Psoas muscle (tissue), 7 donors: ENCODE measurements at regions not wholly inside any gene's neighbourhood (a gene's known extent, or its start where the extent isn't known, plus 50 kb on each side); places are given as distances from the start of the nearest gene placed in this dataset.

Experiments
- ATAC-seq, 4 donors: fragments of 200-7000 bp; cut with Tn5 transposase; one replicate each; pipeline ENCODE4 v1.9.1; 2020; ENCODE audit warnings: moderate library complexity in 3 of 4, mild to moderate bottlenecking in 2 of 4
- DNase-seq, 2 donors: peaks; one replicate each; pipeline ENCODE4 v3.0.0-alpha.2; 2020
- H3K27ac ChIP-seq: fragments of 200-600 bp; one replicate; pipeline ENCODE4 v1.8.0; 2022
- H3K27me3 ChIP-seq, 3 donors: fragments of 200-600 bp in 1 of 3; one replicate each; pipeline versions ENCODE4 v1.6.1 to v1.8.0; 2013 to 2022; ENCODE audit warnings: low read length in 2 of 3, mild to moderate bottlenecking in 2 of 3, moderate library complexity in 1 of 3; ENCODE audit not compliant: insufficient read depth in 3 of 3
- H3K36me3 ChIP-seq, 2 donors: fragments of 200-600 bp in 1 of 2; one replicate each; pipeline versions ENCODE4 v1.6.1 to v1.8.0; 2013 to 2022; ENCODE audit warnings: low read depth in 1 of 2, mild to moderate bottlenecking in 1 of 2, moderate library complexity in 1 of 2; ENCODE audit not compliant: insufficient read depth in 1 of 2
- H3K4me1 ChIP-seq: fragments of 200-600 bp; one replicate; pipeline ENCODE4 v1.8.0; 2022
- H3K4me3 ChIP-seq: fragments of 200-600 bp; one replicate; pipeline ENCODE4 v1.8.0; 2022; ENCODE audit warnings: mild to moderate bottlenecking
- H3K9me3 ChIP-seq: fragments of 200-600 bp; one replicate; pipeline ENCODE4 v1.8.0; 2022
- CTCF ChIP-seq: fragments of 200-600 bp; IDR thresholded peaks from one replicate; pipeline ENCODE4 v1.8.0; 2022; ENCODE audit warnings: antibody characterized with exemption
- WGBS, 3 donors: extraction: QIAGEN DNeasy Blood & Tissue Kit; methylation state at CpG; one replicate each; pipeline versions ENCODE4 v1.1.6 to v1.1.7; 2013; 5-methylcytosine and 5-hydroxymethylcytosine counted together
- intact Hi-C, 2 donors: fragments of 100-400 bp; cut with DNase I; formaldehyde crosslinking; loops; one replicate each; pipeline versions ENCODE4 v1.11.0 to v1.14.2; 2022
- donor health status: healthy with polysubstance abuse.
- donor health status: DM: no; HTN: no; CAD: no; lungs with moderate emphysema.
- donor health status: Bipolar disorder and iron deficiency.
- donor health status: healthy.
- donor health status: DM: yes; HTN: yes; CAD: no.
- donor health status: DM: no; HTN: no; CAD: no.
- donor health status: DM: yes; HTN: yes; CAD: no.

GRCh38 chr10:130658687-130659290 is 522.6 kb downstream of the GLRX3 start:
- DNase-seq (no peak), ATAC-seq (no peak)
- H3K4me3 ChIP-seq, result no peak overlapping the region
- H3K27ac ChIP-seq, result no peak overlapping the region
- H3K36me3 ChIP-seq, result no peaks in the 10 kb centered on the region
- intact Hi-C loops, result no loop called here
- TF ChIP-seq CTCF, result no peak
- WGBS, 3 donors, result 84 to 88% (median 85%) methylated on average over 9 of the region's 9 CpGs
- H3K4me1 ChIP-seq, result no peaks in the 10 kb centered on the region
- peaks cover 0 to 4% (median 0%) of the 10 kb centered on the region in 3 donors for H3K27me3 ChIP-seq
- no peaks in the 10 kb centered on the region for H3K9me3 ChIP-seq

GRCh38 chr10:130659528-130659927 is 523.3 kb downstream of the GLRX3 start:
- Histone ChIP-seq H3K4me3 (no peak overlapping the region), H3K9me3 (no peaks in the 10 kb centered on the region), H3K27ac (no peak overlapping the region), H3K36me3 (no peaks in the 10 kb centered on the region), H3K27me3 (peaks cover 0 to 4% (median 0%) of the 10 kb centered on the region in 3 donors), H3K4me1 (no peaks in the 10 kb centered on the region)
- ATAC-seq (no peak), DNase-seq (no peak)
- intact Hi-C loops, result no loop called here
- TF ChIP-seq CTCF, result no peak
- WGBS, 3 donors, result 87 to 89% (median 87%) methylated on average over 10 of the region's 10 CpGs

GRCh38 chr10:130660266-130660665 is 524.1 kb downstream of the GLRX3 start:
- Histone ChIP-seq H3K27me3 (peaks cover 0 to 4% (median 0%) of the 10 kb centered on the region in 3 donors), H3K4me3 (no peak overlapping the region), H3K4me1 (no peaks in the 10 kb centered on the region), H3K36me3 (no peaks in the 10 kb centered on the region), H3K9me3 (no peaks in the 10 kb centered on the region), H3K27ac (no peak overlapping the region)
- 73 to 77% (median 73%) methylated on average over 3 of the region's 3 CpGs for WGBS, 3 donors
- DNase-seq, result no peak
- intact Hi-C loops, result no loop called here
- TF ChIP-seq CTCF, result no peak
- ATAC-seq, result no peak

- no peak for ATAC-seq
These were observed 525.2 kb downstream of the GLRX3 start for GRCh38 chr10:130661419-130661818.

More at GRCh38 chr10:130661419-130661818, 525.2 kb downstream of the GLRX3 start:
- no peak for TF ChIP-seq CTCF
- Histone ChIP-seq H3K36me3 (no peaks in the 10 kb centered on the region), H3K27ac (no peak overlapping the region), H3K4me1 (no peaks in the 10 kb centered on the region), H3K9me3 (no peaks in the 10 kb centered on the region), H3K27me3 (peaks cover 0 to 4% (median 0%) of the 10 kb centered on the region in 3 donors), H3K4me3 (no peak overlapping the region)
- intact Hi-C loops, result no loop called here
- 72 to 85% (median 73%) methylated on average over 7 of the region's 7 CpGs for WGBS, 3 donors
- DNase-seq, result no peak
